ENCODE measurements at regions not wholly inside any gene's neighbourhood (a gene's known extent, or its start where the extent isn't known, plus 50 kb on each side); places are given as distances from the start of the nearest gene placed in this dataset.
A peak's percentile ranks its signal among the peaks of the same experiment; 100 is the strongest.

DNA sequence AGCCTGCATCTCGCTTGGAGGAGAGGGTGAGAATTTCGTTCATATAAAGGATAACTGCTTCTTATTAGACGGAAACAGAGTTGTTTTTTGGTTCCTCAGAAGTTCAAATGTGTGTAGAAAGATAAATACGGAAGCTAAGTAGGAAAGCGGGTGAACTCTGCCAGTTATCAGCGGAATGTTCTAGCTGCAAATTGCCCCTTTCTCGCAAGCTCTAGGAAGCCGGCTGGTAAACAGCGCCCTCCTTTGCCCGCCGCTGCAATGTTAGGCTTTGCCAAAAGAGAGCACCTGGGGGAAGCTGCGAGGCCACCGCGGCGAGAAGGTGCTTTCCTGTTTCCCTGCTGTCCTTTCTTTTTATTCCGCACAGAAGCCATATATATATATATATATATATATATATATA lies 67.0 kb downstream of the IGLL5 start:
- no peaks in the 10 kb centered on the region for H3K36me3 ChIP-seq (ENCODE audit: insufficient read depth, low read length)
- no peaks in the 10 kb centered on the region for H3K27me3 ChIP-seq (ENCODE audit: insufficient read depth, low read length)
- ChIA-PET CTCF (ENCODE audit: partially characterized antibody) (interaction anchor here (0.6 to 9.6 kb wide), 16 partner anchors 11 to 816 kb away, joined by 3 to 185 read pairs (median 6); no protein-coding TSS in a partner anchor), POLR2A (ENCODE audit: partially characterized antibody) (interaction anchor here (1.0 kb wide), 1 partner anchor 144 kb away, joined by 7 read pairs; no protein-coding TSS in a partner anchor)
- H3K4me1 Mint-ChIP-seq: peaks cover 0 to 4% (median 2%) of the 10 kb centered on the region in 4 donors
- H3K9me3 ChIP-seq (ENCODE audit: control insufficient read depth in 1 of 2, low read length in 2 of 2): no peaks in the 10 kb centered on the region
- intact Hi-C loops (cut with micrococcal nuclease): loop anchor here (5.0 to 10.0 kb wide), 3 partner anchors 70 to 167 kb away; partner anchors contain the start of gene IGLL5
- no peak overlapping the region for H3K4me3 Mint-ChIP-seq
- H3K4me3 ChIP-seq (ENCODE audit: low read length in 2 of 2): no peak overlapping the region
- H3K36me3 Mint-ChIP-seq: peaks cover 0 to 11% of the 10 kb centered on the region in 2 donors
- no peak overlapping the region for H3K27ac ChIP-seq (ENCODE audit: low read depth, low read length)
- H3K4me1 ChIP-seq (ENCODE audit: insufficient read depth, low read length): no peaks in the 10 kb centered on the region
- H3K9me3 Mint-ChIP-seq: peaks cover 0 to 7% (median 0%) of the 10 kb centered on the region in 8 donors
- H3K27me3 Mint-ChIP-seq: peaks cover 21 to 35% of the 10 kb centered on the region in 2 donors
- no peak overlapping the region for H3K27ac Mint-ChIP-seq
- DNase-seq: peak in 4 of 5 donors; percentile 5 to 22 (median 19)

DNA sequence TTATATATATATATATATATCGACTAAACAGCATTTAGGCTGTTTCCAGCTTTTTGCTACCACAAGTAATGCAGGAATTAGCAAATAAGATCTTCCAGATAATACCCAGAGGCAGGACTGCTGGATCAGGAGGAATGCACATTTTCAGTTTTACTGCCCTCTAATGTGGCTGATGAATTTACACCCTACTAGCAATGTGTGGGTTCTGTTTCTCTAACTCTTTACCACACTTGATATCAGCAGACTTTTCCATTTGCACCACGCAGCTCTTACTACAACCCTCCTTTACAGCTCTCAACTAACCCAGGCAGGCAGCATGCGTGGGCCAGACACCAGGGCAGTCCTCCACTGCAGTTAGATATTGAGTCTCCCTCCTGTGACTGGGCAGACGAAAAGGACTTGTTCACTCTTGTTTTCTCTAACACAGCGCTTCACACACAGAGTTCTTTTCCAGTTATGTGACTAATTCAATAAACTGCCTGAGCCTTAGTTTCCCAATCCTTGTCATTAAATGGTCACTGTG lies 67.7 kb downstream of the IGLL5 start:
- Mint-ChIP-seq H3K36me3 (peaks cover 0 to 11% of the 10 kb centered on the region in 2 donors), H3K27me3 (peaks cover 21 to 32% of the 10 kb centered on the region in 2 donors), H3K4me3 (no peak overlapping the region), H3K27ac (no peak overlapping the region), H3K4me1 (peaks cover 0 to 4% (median 2%) of the 10 kb centered on the region in 4 donors), H3K9me3 (peaks cover 0 to 7% (median 0%) of the 10 kb centered on the region in 8 donors)
- POLR2A ChIA-PET (ENCODE audit: partially characterized antibody): interaction anchor here (1.0 kb wide), 1 partner anchor 145 kb away, joined by 7 read pairs; no protein-coding TSS in a partner anchor
- intact Hi-C loops (cut with micrococcal nuclease): loop anchor here (5.0 to 10.0 kb wide), 3 partner anchors 71 to 168 kb away; partner anchors contain the start of gene IGLL5
- CTCF ChIA-PET (ENCODE audit: partially characterized antibody): interaction anchor here (0.7 to 9.6 kb wide), 22 partner anchors 11 to 747 kb away, joined by 3 to 185 read pairs (median 6); no protein-coding TSS in a partner anchor
- H3K4me3 ChIP-seq (ENCODE audit: low read length in 2 of 2): no peak overlapping the region
- H3K27ac ChIP-seq (ENCODE audit: low read depth, low read length): no peak overlapping the region
- no peaks in the 10 kb centered on the region for H3K4me1 ChIP-seq (ENCODE audit: insufficient read depth, low read length)
- DNase-seq: no peak
- no peaks in the 10 kb centered on the region for H3K9me3 ChIP-seq (ENCODE audit: control insufficient read depth in 1 of 2, low read length in 2 of 2)
- H3K27me3 ChIP-seq (ENCODE audit: insufficient read depth, low read length): no peaks in the 10 kb centered on the region
- no peaks in the 10 kb centered on the region for H3K36me3 ChIP-seq (ENCODE audit: insufficient read depth, low read length)

DNA sequence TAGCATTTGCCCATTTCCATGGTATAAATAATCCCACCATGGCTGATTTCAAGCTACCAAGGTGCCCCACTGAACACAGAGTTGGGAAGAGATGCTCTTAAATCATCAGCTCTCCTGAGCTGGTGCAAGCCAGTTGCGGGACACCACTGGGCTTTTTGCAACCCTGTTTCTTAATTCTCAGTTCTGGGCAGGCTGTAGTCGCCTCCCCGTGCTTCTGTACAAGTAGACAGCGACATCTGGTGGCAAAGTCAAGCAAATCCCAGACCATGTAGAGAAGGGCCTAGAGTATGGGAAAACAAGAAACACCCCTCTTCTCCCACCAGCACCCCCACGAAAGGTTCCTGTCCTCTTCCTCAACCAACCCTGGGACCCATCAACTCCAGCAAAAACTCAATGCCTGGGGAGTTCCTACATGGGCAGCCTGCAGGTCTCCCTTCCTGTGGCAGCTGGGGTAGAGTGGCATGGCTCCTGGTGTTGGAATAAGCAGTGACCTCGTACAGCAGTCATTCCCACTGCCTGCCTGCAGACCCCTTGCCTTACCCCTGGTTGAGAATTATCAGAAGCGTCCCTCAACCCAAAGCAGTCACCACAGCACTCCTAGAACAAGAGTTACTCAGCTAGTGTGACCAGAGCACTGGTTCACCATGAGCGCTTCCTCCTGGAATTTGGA lies 68.4 kb downstream of the IGLL5 start:
- H3K27me3 Mint-ChIP-seq: peaks cover 21 to 29% of the 10 kb centered on the region in 2 donors
- peaks cover 0 to 8% (median 4%) of the 10 kb centered on the region in 8 donors for H3K9me3 Mint-ChIP-seq
- peaks cover 0 to 4% (median 2%) of the 10 kb centered on the region in 4 donors for H3K4me1 Mint-ChIP-seq
- CTCF ChIA-PET (ENCODE audit: partially characterized antibody): interaction anchor here (0.7 to 9.6 kb wide), 29 partner anchors 9 to 748 kb away, joined by 3 to 185 read pairs (median 6); no protein-coding TSS in a partner anchor
- no peaks in the 10 kb centered on the region for H3K4me1 ChIP-seq (ENCODE audit: insufficient read depth, low read length)
- no peak overlapping the region for H3K27ac ChIP-seq (ENCODE audit: low read depth, low read length)
- peak; percentile 60 to 67 (median 65) for DNase-seq
- H3K9me3 ChIP-seq (ENCODE audit: control insufficient read depth in 1 of 2, low read length in 2 of 2): no peaks in the 10 kb centered on the region
- no peaks in the 10 kb centered on the region for H3K27me3 ChIP-seq (ENCODE audit: insufficient read depth, low read length)
- H3K36me3 Mint-ChIP-seq: peaks cover 0 to 11% of the 10 kb centered on the region in 2 donors
- no peak overlapping the region for H3K4me3 Mint-ChIP-seq
- POLR2A ChIA-PET (ENCODE audit: partially characterized antibody): no interaction called here
- intact Hi-C loops (cut with micrococcal nuclease): loop anchor here (1.0 to 10.0 kb wide), 8 partner anchors 71 to 369 kb away; partner anchors contain the start of gene IGLL5
- no peak overlapping the region for H3K4me3 ChIP-seq (ENCODE audit: low read length in 2 of 2)
- no peaks in the 10 kb centered on the region for H3K36me3 ChIP-seq (ENCODE audit: insufficient read depth, low read length)
- no peak overlapping the region for H3K27ac Mint-ChIP-seq

DNA sequence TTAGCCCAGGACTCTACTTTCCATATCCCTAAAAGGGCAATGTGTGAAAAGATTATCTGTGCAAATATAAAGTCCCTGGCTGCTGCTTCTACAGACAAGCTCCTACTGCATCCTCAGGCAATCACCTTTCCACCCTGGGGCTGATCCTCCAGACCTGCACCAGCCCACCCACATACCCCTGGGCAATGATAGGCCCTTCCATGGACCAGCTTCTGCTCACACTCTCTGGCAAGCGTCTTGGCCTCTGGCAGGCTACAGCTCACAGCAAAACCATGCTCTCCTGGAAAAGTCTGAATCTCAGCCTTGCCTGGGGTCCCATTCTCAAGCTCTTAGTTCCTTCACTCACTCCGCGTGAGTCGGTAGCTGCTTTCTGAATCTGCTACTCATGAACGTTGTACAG lies 69.5 kb downstream of the IGLL5 start:
- POLR2A ChIA-PET (ENCODE audit: partially characterized antibody): no interaction called here
- H3K27me3 Mint-ChIP-seq: peaks cover 18 to 24% of the 10 kb centered on the region in 2 donors

DNA sequence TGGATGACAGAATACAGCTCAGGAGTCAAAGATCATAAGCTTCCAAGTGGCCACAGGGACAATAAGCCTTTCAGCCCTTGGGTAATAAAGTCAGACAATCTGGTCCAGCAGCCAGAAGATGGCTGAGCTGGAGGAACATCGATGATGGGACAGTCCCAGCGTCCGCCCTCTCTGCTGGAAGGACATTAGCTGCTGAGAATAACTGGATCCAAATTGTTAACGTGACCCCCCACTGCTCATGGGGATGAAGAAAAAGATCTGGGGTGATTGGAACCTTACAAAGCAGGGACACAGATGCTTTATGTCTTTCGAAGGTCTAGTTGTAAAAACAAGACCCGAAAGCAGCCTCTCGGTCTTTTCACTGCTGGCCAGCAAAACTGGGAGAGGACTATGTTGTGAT lies 71.0 kb downstream of the IGLL5 start:
- ChIA-PET CTCF (ENCODE audit: partially characterized antibody) (interaction anchor here (1.0 to 9.6 kb wide), 13 partner anchors 8 to 427 kb away, joined by 3 to 185 read pairs (median 9); no protein-coding TSS in a partner anchor), POLR2A (ENCODE audit: partially characterized antibody) (no interaction called here)
- H3K4me3 ChIP-seq (ENCODE audit: low read length in 2 of 2): no peak overlapping the region
- no peaks in the 10 kb centered on the region for H3K27me3 ChIP-seq (ENCODE audit: insufficient read depth, low read length)
- H3K36me3 ChIP-seq (ENCODE audit: insufficient read depth, low read length): no peaks in the 10 kb centered on the region
- H3K36me3 Mint-ChIP-seq: peaks cover 0 to 6% of the 10 kb centered on the region in 2 donors
- peaks cover 0 to 15% (median 7%) of the 10 kb centered on the region in 8 donors for H3K9me3 Mint-ChIP-seq
- intact Hi-C loops (cut with micrococcal nuclease): loop anchor here (1.0 to 10.0 kb wide), 4 partner anchors 74 to 171 kb away; partner anchors contain the start of gene IGLL5
- no peaks in the 10 kb centered on the region for H3K4me1 ChIP-seq (ENCODE audit: insufficient read depth, low read length)
- no peak overlapping the region for H3K4me3 Mint-ChIP-seq
- H3K4me1 Mint-ChIP-seq: peaks cover 0 to 4% (median 2%) of the 10 kb centered on the region in 4 donors
- peak overlapping the region in 1 of 7 donors; percentile 29 for H3K27ac Mint-ChIP-seq
- no peak for DNase-seq
- H3K9me3 ChIP-seq (ENCODE audit: control insufficient read depth in 1 of 2, low read length in 2 of 2): no peaks in the 10 kb centered on the region
- no peak overlapping the region for H3K27ac ChIP-seq (ENCODE audit: low read depth, low read length)
- H3K27me3 Mint-ChIP-seq: peaks cover 8 to 16% of the 10 kb centered on the region in 2 donors

More for the DNA sequence above, 69.5 kb downstream of the IGLL5 start:
- Histone ChIP-seq H3K36me3 (ENCODE audit: insufficient read depth, low read length) (no peaks in the 10 kb centered on the region), H3K27me3 (ENCODE audit: insufficient read depth, low read length) (no peaks in the 10 kb centered on the region), H3K4me1 (ENCODE audit: insufficient read depth, low read length) (no peaks in the 10 kb centered on the region), H3K27ac (ENCODE audit: low read depth, low read length) (no peak overlapping the region), H3K9me3 (ENCODE audit: control insufficient read depth in 1 of 2, low read length in 2 of 2) (no peaks in the 10 kb centered on the region), H3K4me3 (ENCODE audit: low read length in 2 of 2) (no peak overlapping the region)
- DNase-seq: no peak
- H3K4me1 Mint-ChIP-seq: peaks cover 0 to 4% (median 2%) of the 10 kb centered on the region in 4 donors
- H3K4me3 Mint-ChIP-seq: no peak overlapping the region
- H3K9me3 Mint-ChIP-seq: peaks cover 0 to 16% (median 8%) of the 10 kb centered on the region in 8 donors
- H3K27ac Mint-ChIP-seq: no peak overlapping the region
- CTCF ChIA-PET (ENCODE audit: partially characterized antibody): interaction anchor here (0.7 to 9.6 kb wide), 38 partner anchors 9 to 429 kb away, joined by 3 to 185 read pairs (median 5); no protein-coding TSS in a partner anchor
- intact Hi-C loops (cut with micrococcal nuclease): loop anchor here (2.0 to 10.0 kb wide), 4 partner anchors 72 to 370 kb away; partner anchors contain the start of gene IGLL5
- H3K36me3 Mint-ChIP-seq: peaks cover 0 to 7% of the 10 kb centered on the region in 2 donors

DNA sequence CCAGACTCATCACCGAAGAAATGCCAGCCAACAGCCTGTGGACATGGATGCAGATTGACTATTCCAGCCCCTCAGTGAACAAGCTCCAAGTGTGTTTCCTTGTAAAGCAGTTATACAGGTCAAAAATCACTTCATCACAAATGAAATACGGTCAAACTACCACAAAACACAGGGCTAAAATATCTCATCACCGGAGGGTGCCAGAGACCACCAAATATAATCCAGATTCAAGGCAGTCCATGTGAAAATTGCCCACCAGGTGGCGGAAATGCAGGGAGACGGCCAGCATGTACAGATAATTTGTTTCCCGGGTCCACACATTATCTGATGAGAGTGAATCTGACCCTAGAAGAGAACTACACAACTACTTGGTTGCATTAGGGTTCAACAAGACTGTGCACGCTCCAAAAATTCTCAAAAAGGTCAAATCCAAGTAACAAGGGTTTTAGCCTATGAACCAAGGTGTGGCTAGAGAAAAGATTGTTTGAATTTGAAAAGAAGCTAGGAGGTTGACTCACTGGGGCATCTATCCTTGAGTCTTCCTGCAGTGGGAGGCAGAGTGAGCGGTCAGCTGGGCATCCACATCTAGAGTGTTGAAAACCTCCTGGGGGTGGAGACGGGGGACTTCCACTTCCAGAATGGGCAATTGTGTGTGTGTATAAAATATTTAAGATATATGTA lies 71.7 kb downstream of the IGLL5 start:
- DNase-seq: peak; percentile 59 to 76 (median 68)
- Histone ChIP-seq H3K36me3 (ENCODE audit: insufficient read depth, low read length) (no peaks in the 10 kb centered on the region), H3K27ac (ENCODE audit: low read depth, low read length) (no peak overlapping the region), H3K9me3 (ENCODE audit: control insufficient read depth in 1 of 2, low read length in 2 of 2) (no peaks in the 10 kb centered on the region), H3K4me1 (ENCODE audit: insufficient read depth, low read length) (no peaks in the 10 kb centered on the region), H3K4me3 (ENCODE audit: low read length in 2 of 2) (no peak overlapping the region), H3K27me3 (ENCODE audit: insufficient read depth, low read length) (no peaks in the 10 kb centered on the region)
- Mint-ChIP-seq H3K27ac (peak overlapping the region in 1 of 7 donors; percentile 29), H3K36me3 (peaks cover 0 to 6% of the 10 kb centered on the region in 2 donors), H3K4me1 (peaks cover 0 to 4% (median 2%) of the 10 kb centered on the region in 4 donors), H3K4me3 (no peak overlapping the region), H3K27me3 (peaks cover 11 to 18% of the 10 kb centered on the region in 2 donors), H3K9me3 (peaks cover 0 to 15% (median 7%) of the 10 kb centered on the region in 8 donors)
- ChIA-PET POLR2A (ENCODE audit: partially characterized antibody) (no interaction called here), CTCF (ENCODE audit: partially characterized antibody) (interaction anchor here (0.6 to 9.6 kb wide), 26 partner anchors 8 to 428 kb away, joined by 3 to 185 read pairs (median 5); no protein-coding TSS in a partner anchor)
- intact Hi-C loops (cut with micrococcal nuclease): loop anchor here (1.0 to 10.0 kb wide), 4 partner anchors 74 to 172 kb away; partner anchors contain the start of gene IGLL5
